ENCODE measurements at regions not wholly inside any gene's neighbourhood (a gene's known extent, or its start where the extent isn't known, plus 50 kb on each side); places are given as distances from the start of the nearest gene placed in this dataset.

DNA sequence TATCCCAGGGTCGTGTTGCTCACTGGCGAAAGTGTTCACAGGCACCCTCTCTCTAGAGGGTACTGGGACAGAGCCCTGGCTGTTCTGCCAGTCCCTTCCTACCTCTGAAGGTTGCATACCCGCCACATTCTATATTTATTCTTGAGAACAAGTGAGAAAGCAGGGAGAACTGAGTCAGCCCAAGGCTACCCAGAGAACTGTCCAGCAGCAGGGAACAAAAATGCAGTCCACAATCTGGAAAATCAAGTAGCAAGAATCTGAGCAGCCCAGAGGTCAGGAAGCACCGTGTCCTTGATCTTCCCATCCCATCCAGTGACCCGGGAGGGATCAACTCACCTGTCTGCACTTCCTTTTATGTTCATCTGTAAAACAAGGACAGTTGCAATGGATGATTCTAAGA, 164.1 kb downstream of the FBXO15 start:
- no peaks in the 10 kb centered on the region for H3K27me3 ChIP-seq (ENCODE audit: insufficient read depth in 3 of 3, low read length in 2 of 3)
- no peaks in the 10 kb centered on the region for H3K4me1 ChIP-seq
- intact Hi-C loops (cut with DNase I) = no loop called here
- H3K36me3 ChIP-seq (ENCODE audit: insufficient read depth in 1 of 2, low read depth in 1 of 2) = no peaks in the 10 kb centered on the region
- 76 to 81% (median 78%) methylated on average over 5 of the region's 5 CpGs for WGBS, 3 donors
- no peak overlapping the region for H3K27ac ChIP-seq
- no peak for DNase-seq
- TF ChIP-seq, protein P1, sequence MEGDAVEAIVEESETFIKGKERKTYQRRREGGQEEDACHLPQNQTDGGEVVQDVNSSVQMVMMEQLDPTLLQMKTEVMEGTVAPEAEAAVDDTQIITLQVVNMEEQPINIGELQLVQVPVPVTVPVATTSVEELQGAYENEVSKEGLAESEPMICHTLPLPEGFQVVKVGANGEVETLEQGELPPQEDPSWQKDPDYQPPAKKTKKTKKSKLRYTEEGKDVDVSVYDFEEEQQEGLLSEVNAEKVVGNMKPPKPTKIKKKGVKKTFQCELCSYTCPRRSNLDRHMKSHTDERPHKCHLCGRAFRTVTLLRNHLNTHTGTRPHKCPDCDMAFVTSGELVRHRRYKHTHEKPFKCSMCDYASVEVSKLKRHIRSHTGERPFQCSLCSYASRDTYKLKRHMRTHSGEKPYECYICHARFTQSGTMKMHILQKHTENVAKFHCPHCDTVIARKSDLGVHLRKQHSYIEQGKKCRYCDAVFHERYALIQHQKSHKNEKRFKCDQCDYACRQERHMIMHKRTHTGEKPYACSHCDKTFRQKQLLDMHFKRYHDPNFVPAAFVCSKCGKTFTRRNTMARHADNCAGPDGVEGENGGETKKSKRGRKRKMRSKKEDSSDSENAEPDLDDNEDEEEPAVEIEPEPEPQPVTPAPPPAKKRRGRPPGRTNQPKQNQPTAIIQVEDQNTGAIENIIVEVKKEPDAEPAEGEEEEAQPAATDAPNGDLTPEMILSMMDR (IDR thresholded peaks at IDR 0.05) = no peak
- no peak overlapping the region for H3K4me3 ChIP-seq
- ATAC-seq = no peak
- H3K9me3 ChIP-seq = no peaks in the 10 kb centered on the region

DNA sequence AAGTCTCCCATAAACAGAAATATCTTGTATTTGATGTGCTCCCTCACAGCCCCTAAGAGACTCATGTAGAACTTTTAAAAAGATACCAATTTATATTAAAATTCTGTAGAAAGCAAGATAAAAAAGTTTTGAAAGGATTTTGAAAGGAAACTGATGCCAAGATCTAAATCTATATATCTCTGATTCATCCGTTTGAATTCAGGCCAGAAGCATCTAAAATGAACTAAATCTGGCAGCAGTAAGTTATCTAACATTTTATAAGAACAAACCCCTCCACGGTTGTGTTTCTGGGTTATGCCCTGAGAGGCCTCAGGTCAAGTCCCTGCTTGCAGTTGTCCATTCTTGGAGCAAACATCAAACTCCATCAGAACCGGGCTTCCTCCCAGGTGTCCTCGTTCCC, 165.8 kb downstream of the FBXO15 start:
- no peaks in the 10 kb centered on the region for H3K9me3 ChIP-seq
- no peak overlapping the region for H3K27ac ChIP-seq
- H3K4me3 ChIP-seq = no peak overlapping the region
- H3K27me3 ChIP-seq (ENCODE audit: insufficient read depth in 3 of 3, low read length in 2 of 3) = no peaks in the 10 kb centered on the region
- ATAC-seq (no peak), DNase-seq (no peak)
- TF ChIP-seq, protein P1 (IDR thresholded peaks at IDR 0.05) = no peak
- no peaks in the 10 kb centered on the region for H3K36me3 ChIP-seq (ENCODE audit: insufficient read depth in 1 of 2, low read depth in 1 of 2)
- no peaks in the 10 kb centered on the region for H3K4me1 ChIP-seq
- WGBS, 3 donors = 59 to 63% (median 61%) methylated on average over 4 of the region's 4 CpGs
- intact Hi-C loops (cut with DNase I) = no loop called here

DNA sequence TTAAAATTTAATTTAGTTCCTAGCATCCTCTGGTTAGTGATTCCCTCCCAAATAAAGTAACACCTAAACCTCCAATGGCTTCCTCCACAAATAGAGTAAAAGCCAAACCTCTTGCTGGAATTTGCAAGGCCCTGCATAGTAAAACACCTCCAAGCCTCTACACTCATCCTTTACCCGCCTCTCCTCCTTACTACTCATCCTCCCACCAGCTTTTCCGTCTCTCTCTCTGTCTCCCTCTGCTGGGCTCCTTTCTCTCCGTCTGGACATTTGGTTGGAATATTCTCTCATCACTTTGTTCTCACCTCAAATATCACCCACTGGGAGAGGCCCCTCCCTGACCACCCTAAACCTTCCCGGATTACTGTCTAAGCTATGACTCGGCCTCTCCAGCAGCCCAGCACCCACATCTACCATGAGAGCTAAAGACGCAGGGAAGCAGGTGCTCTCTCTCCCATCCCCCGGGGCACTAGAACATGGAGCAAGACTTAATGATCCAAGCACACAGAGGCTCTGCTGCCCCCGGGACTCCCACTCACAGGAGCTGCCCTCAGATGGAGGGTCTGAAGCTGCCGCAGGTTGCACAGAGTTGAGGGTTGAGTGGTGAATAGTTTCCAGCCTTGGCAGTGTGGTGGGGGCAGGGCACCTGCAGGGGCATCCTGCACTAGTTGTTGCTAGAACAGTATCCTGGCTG, 167.2 kb downstream of the FBXO15 start:
- no peaks in the 10 kb centered on the region for H3K36me3 ChIP-seq (ENCODE audit: insufficient read depth in 1 of 2, low read depth in 1 of 2)
- DNase-seq (no peak), ATAC-seq (no peak)
- TF ChIP-seq, protein P1 (IDR thresholded peaks at IDR 0.05) = no peak
- H3K27me3 ChIP-seq (ENCODE audit: insufficient read depth in 3 of 3, low read length in 2 of 3) = no peaks in the 10 kb centered on the region
- WGBS, 3 donors = 60 to 71% (median 65%) methylated on average over 9 of the region's 9 CpGs
- intact Hi-C loops (cut with DNase I) = no loop called here
- H3K4me3 ChIP-seq = no peak overlapping the region
- H3K9me3 ChIP-seq = no peaks in the 10 kb centered on the region
- H3K4me1 ChIP-seq = no peaks in the 10 kb centered on the region
- H3K27ac ChIP-seq = no peak overlapping the region

GRCh38 chr18:73979742-73980141, 167.9 kb downstream of the FBXO15 start:
- TF ChIP-seq, protein P1 (IDR thresholded peaks at IDR 0.05) = no peak
- Histone ChIP-seq H3K27ac (no peak overlapping the region), H3K36me3 (ENCODE audit: insufficient read depth in 1 of 2, low read depth in 1 of 2) (no peaks in the 10 kb centered on the region), H3K9me3 (no peaks in the 10 kb centered on the region), H3K27me3 (ENCODE audit: insufficient read depth in 3 of 3, low read length in 2 of 3) (no peaks in the 10 kb centered on the region), H3K4me1 (no peaks in the 10 kb centered on the region), H3K4me3 (no peak overlapping the region)
- 46 to 57% (median 54%) methylated on average over 2 of the region's 2 CpGs for WGBS, 3 donors
- intact Hi-C loops (cut with DNase I) = no loop called here
- ATAC-seq (no peak), DNase-seq (no peak)

GRCh38 chr18:73976433-73976832, 171.2 kb downstream of the FBXO15 start:
- no peaks in the 10 kb centered on the region for H3K9me3 ChIP-seq
- no peaks in the 10 kb centered on the region for H3K36me3 ChIP-seq (ENCODE audit: insufficient read depth in 1 of 2, low read depth in 1 of 2)
- no peaks in the 10 kb centered on the region for H3K27me3 ChIP-seq (ENCODE audit: insufficient read depth in 3 of 3, low read length in 2 of 3)
- DNase-seq (no peak), ATAC-seq (no peak)
- TF ChIP-seq, protein P1 (IDR thresholded peaks at IDR 0.05) = no peak
- no peak overlapping the region for H3K4me3 ChIP-seq
- no peaks in the 10 kb centered on the region for H3K4me1 ChIP-seq
- WGBS, 3 donors = 22 to 76% (median 43%) methylated on average over 3 of the region's 3 CpGs
- H3K27ac ChIP-seq = no peak overlapping the region
- intact Hi-C loops (cut with DNase I) = no loop called here
